Parathyroid adenoma (tissue), 2 donors: ENCODE measurements at regions not wholly inside any gene's neighbourhood (a gene's known extent, or its start where the extent isn't known, plus 50 kb on each side); places are given as distances from the start of the nearest gene placed in this dataset.

ENCODE experiments used
- H2AFZ ChIP-seq: fragments of 300-600 bp; sonication (generic); one replicate; pipeline ENCODE4 v1.7.0; 2017; ENCODE audit warnings: antibody characterized with exemption, mild to moderate bottlenecking
- H3K27ac ChIP-seq: fragments of 300-600 bp; sonication (generic); one replicate; pipeline ENCODE4 v1.7.0; 2017
- H3K27me3 ChIP-seq: fragments of 300-600 bp; sonication (generic); one replicate; pipeline ENCODE4 v1.7.0; 2017; ENCODE audit warnings: low read length; ENCODE audit not compliant: control insufficient read depth, insufficient read depth
- H3K36me3 ChIP-seq: fragments of 300-600 bp; sonication (generic); one replicate; pipeline ENCODE4 v1.7.0; 2017; ENCODE audit warnings: low read length; ENCODE audit not compliant: control insufficient read depth, insufficient read depth
- H3K4me1 ChIP-seq: fragments of 300-600 bp; sonication (generic); one replicate; pipeline ENCODE4 v1.7.0; 2017; ENCODE audit warnings: control low read depth
- H3K4me2 ChIP-seq: fragments of 300-600 bp; sonication (generic); one replicate; pipeline ENCODE4 v1.7.0; 2017; ENCODE audit warnings: low read length
- H3K4me3 ChIP-seq: fragments of 300-600 bp; sonication (generic); one replicate; pipeline ENCODE4 v1.7.0; 2017; ENCODE audit warnings: low read depth, low read length
- H3K79me2 ChIP-seq: fragments of 300-600 bp; sonication (generic); one replicate; pipeline ENCODE4 v1.7.0; 2017; ENCODE audit warnings: control low read depth
- H3K9ac ChIP-seq: fragments of 300-600 bp; sonication (generic); one replicate; pipeline ENCODE4 v1.7.0; 2017; ENCODE audit warnings: mild to moderate bottlenecking
- H3K9me3 ChIP-seq: fragments of 300-600 bp; sonication (generic); one replicate; pipeline ENCODE4 v1.7.0; 2017; ENCODE audit warnings: low read length; ENCODE audit not compliant: control insufficient read depth
- TF ChIP-seq, protein P1 (sequence below): fragments of 300-600 bp; sonication (generic); IDR thresholded peaks from one replicate; pipeline ENCODE4 v1.7.0; 2017; ENCODE audit warnings: antibody characterized with exemption, mild to moderate bottlenecking
- donor health status: primary hyperparathyroidism.

DNA sequence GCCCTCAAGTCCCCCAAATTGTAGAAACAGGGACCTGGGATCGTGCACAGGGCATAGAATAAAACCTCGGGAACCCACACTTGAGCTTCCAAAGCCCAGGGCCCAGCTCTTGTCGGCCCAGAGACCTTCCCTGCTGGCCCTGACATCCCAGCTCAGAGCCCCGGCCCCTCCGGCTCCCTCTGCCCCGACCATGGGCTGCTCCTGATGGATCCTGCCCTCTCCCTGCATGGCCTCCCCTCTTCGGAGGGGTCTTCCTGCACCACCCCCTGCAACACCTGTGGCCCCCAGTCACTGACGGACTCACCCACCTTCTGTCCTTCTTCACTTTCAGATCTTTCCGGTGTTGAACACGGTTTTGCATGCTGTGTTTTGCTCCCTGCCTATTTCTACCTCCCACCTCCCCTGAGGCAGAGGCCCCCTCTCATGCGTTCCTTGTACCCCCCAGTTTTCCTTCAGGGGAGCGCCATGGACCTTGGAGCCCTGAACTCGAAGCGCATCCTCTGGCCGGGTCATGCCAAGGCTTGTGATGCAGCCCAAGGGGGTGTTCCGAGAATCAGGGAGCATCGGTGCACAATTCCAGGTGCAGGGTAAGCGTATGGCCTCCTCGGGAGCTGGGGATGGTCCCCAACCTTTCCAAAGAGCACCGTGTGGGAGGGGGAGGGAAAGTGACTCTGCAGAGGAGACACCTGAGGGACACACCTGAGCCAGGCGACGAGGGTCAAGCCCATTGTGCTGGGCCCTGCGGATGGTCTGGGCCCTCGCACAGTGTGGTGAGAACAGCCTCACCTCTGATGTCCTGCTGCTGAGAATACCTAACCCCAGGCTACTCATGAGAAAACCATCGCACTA, 666.4 kb downstream of the BRD1 start:
- Histone ChIP-seq H3K9ac (no peak overlapping the region), H3K27ac (no peak overlapping the region), H3K36me3 (no peaks in the 10 kb centered on the region), H2AFZ (no peak overlapping the region), H3K9me3 (no peaks in the 10 kb centered on the region), H3K4me1 (no peaks in the 10 kb centered on the region), H3K4me2 (no peak overlapping the region), H3K79me2 (no peaks in the 10 kb centered on the region), H3K4me3 (no peak overlapping the region), H3K27me3 (no peaks in the 10 kb centered on the region)
- TF ChIP-seq, protein P1, sequence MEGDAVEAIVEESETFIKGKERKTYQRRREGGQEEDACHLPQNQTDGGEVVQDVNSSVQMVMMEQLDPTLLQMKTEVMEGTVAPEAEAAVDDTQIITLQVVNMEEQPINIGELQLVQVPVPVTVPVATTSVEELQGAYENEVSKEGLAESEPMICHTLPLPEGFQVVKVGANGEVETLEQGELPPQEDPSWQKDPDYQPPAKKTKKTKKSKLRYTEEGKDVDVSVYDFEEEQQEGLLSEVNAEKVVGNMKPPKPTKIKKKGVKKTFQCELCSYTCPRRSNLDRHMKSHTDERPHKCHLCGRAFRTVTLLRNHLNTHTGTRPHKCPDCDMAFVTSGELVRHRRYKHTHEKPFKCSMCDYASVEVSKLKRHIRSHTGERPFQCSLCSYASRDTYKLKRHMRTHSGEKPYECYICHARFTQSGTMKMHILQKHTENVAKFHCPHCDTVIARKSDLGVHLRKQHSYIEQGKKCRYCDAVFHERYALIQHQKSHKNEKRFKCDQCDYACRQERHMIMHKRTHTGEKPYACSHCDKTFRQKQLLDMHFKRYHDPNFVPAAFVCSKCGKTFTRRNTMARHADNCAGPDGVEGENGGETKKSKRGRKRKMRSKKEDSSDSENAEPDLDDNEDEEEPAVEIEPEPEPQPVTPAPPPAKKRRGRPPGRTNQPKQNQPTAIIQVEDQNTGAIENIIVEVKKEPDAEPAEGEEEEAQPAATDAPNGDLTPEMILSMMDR: no peak

DNA sequence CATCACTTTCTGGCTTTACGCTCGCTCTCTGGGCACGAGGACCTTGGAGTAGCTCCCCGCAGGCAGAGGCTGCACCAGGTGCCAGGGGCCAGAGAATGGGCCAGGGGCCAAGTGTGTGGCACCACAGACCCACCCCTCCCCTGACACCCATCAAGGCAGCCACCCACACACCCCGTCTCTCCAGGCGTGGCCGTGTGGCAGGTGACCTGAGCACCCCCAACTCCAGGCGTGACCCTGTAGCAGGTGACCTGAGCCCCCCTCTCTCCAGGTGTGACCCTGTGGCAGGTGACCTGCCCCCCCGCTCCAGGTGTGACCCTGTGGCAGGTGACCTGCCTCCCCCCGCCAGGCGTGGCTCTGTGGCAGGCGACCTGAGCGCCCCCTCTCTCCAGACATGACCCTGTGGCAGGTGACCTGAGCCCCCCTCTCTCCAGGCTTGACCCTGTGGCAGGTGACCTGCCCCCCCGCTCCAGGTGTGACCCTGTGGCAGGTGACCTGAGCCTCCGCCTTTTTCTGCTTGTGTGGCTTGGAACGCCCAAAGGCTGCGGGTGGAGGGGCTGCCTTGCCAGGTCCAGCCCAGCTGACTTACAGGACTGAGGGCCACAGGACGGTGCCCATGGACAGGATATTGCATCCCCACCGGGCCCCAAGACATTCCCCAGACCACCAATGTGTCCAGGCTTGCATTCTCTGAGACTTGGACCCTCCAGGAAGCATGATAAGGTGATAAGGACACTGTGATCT, 667.2 kb downstream of the BRD1 start:
- no peaks in the 10 kb centered on the region for H3K4me1 ChIP-seq
- H2AFZ ChIP-seq: no peak overlapping the region
- no peaks in the 10 kb centered on the region for H3K36me3 ChIP-seq
- no peak overlapping the region for H3K4me3 ChIP-seq
- no peaks in the 10 kb centered on the region for H3K9me3 ChIP-seq
- no peaks in the 10 kb centered on the region for H3K27me3 ChIP-seq
- TF ChIP-seq, protein P1: no peak
- no peak overlapping the region for H3K9ac ChIP-seq
- no peak overlapping the region for H3K27ac ChIP-seq
- H3K79me2 ChIP-seq: no peaks in the 10 kb centered on the region
- no peak overlapping the region for H3K4me2 ChIP-seq

DNA sequence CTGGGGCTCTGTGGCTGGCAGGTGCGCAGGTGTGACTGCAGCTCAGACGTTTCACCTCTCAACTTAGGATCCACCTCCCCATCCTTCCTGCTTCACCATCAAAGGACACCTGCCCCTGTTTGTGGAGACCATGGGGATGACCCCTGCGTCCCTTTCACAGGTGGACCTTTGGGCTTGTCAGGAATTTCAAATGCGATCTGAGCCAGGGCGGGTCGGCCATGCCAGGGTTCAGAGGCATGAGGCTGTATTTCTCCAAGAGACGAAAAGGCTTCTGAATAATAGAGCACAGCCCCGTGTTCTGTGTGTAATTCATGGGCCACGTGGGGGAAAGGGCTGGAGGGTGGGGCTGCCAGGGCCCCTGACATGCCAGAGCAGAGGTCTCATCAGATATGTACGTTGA, 668.0 kb downstream of the BRD1 start:
- no peak overlapping the region for H3K4me2 ChIP-seq
- H3K9me3 ChIP-seq: no peaks in the 10 kb centered on the region
- no peaks in the 10 kb centered on the region for H3K79me2 ChIP-seq
- H3K9ac ChIP-seq: no peak overlapping the region
- no peak overlapping the region for H3K4me3 ChIP-seq
- H3K4me1 ChIP-seq: no peaks in the 10 kb centered on the region
- no peaks in the 10 kb centered on the region for H3K27me3 ChIP-seq
- no peak overlapping the region for H2AFZ ChIP-seq
- H3K27ac ChIP-seq: no peak overlapping the region
- TF ChIP-seq, protein P1: no peak
- no peaks in the 10 kb centered on the region for H3K36me3 ChIP-seq

DNA sequence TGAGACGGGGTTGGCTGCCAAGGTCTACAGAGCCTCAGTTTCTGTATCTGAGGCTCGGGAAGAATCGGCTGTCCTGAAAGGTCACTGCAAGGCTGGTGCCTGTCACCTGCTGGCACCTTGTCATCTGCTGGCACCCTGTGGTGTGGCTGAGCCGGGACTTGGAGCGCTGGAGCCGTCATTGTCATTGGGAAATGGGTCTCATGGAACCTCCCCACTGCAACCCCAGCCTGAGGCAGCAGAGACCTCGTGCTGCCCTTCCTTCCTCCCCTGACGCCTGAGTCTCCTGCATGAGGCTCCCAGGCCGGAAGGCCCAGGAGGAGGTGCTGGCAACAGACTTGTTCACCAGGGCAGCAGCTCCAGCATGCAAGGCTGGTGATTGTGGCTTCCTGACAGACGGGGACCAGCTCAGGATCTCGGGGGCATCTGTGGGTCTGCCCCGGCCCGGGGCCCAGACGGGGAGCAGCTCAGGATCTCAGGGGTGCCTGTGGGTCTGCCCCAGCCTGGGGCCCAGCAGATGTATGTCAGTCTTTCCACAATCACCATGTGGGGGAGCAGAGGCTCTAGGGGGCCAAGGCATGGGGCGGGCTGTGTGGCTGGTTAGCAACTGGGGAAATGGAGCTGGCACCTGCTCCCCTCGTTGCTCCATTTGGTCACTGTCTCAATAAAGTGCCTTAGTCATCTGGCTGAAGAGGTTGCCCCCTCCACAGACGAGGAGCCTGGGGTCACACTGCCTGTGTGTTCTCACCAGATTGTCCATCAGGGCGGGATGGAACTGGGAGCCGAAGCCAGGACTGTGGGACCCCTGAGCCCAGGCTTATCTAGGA, 668.7 kb downstream of the BRD1 start:
- H3K4me1 ChIP-seq: no peaks in the 10 kb centered on the region
- TF ChIP-seq, protein P1: no peak
- no peaks in the 10 kb centered on the region for H3K79me2 ChIP-seq
- H3K9ac ChIP-seq: no peak overlapping the region
- H3K36me3 ChIP-seq: no peaks in the 10 kb centered on the region
- H3K27me3 ChIP-seq: no peaks in the 10 kb centered on the region
- no peak overlapping the region for H3K27ac ChIP-seq
- H3K4me3 ChIP-seq: no peak overlapping the region
- H3K4me2 ChIP-seq: no peak overlapping the region
- no peaks in the 10 kb centered on the region for H3K9me3 ChIP-seq
- H2AFZ ChIP-seq: no peak overlapping the region
